ENCODE measurements at regions not wholly inside any gene's neighbourhood (a gene's known extent, or its start where the extent isn't known, plus 50 kb on each side); places are given as distances from the start of the nearest gene placed in this dataset.
A peak's percentile ranks its signal among the peaks of the same experiment; 100 is the strongest.
"Not testable (repeated sequence)": the region's sequence is repeated elsewhere in the genome, so short reads cannot be mapped to it uniquely, and the experiment has no call there.

GRCh38 chr5:96529559-96529958 lies 96.5 kb upstream of the PCSK1 start:
- no peak for DNase-seq

- no peak for DNase-seq
Measured at GRCh38 chr5:96530901-96531300, 97.9 kb upstream of the PCSK1 start.

- DNase-seq, result no peak
Measured at GRCh38 chr5:96533371-96533770, 100.3 kb upstream of the PCSK1 start.

GRCh38 chr5:96537386-96537785 lies 104.3 kb upstream of the PCSK1 start:
- DNase-seq, result peak; percentile 14 to 86

GRCh38 chr5:96538808-96539250 lies 105.8 kb upstream of the PCSK1 start:
- no peak for DNase-seq

GRCh38 chr5:96546120-96546519 lies 113.1 kb upstream of the PCSK1 start:
- no peak for DNase-seq

- DNase-seq, result no peak
Measured at GRCh38 chr5:96547486-96547885, 114.4 kb upstream of the PCSK1 start.

GRCh38 chr5:96548905-96549304 lies 113.3 kb upstream of the CAST start:
- no peak for DNase-seq

GRCh38 chr5:96560857-96561256 lies 101.3 kb upstream of the CAST start:
- not testable (repeated sequence) for DNase-seq

- DNase-seq, result peak; percentile 16 to 36
Measured at GRCh38 chr5:96562614-96563013, 99.6 kb upstream of the CAST start.

GRCh38 chr5:96563816-96564215 lies 98.4 kb upstream of the CAST start:
- no peak for DNase-seq

GRCh38 chr5:96565582-96566265 lies 96.5 kb upstream of the CAST start:
- peak in 1 of 2 experiments; percentile 32 for DNase-seq

GRCh38 chr5:96566833-96567587 lies 95.2 kb upstream of the CAST start:
- DNase-seq, result no peak

- DNase-seq, result no peak
Measured at GRCh38 chr5:96569332-96569731, 92.8 kb upstream of the CAST start.

GRCh38 chr5:96569770-96570169 lies 92.4 kb upstream of the CAST start:
- no peak for DNase-seq

GRCh38 chr5:96572864-96573512 lies 89.2 kb upstream of the CAST start:
- peak; percentile 62 to 84 for DNase-seq

GRCh38 chr5:96573513-96573894 lies 88.7 kb upstream of the CAST start:
- DNase-seq, result no peak

GRCh38 chr5:96576876-96577275 lies 85.3 kb upstream of the CAST start:
- no peak for DNase-seq

GRCh38 chr5:96577909-96578308 lies 84.3 kb upstream of the CAST start:
- no peak for DNase-seq

GRCh38 chr5:96579711-96580110 lies 82.5 kb upstream of the CAST start:
- no peak for DNase-seq

GRCh38 chr5:96582343-96582742 lies 79.8 kb upstream of the CAST start:
- DNase-seq, result no peak

- DNase-seq, result no peak
Measured at GRCh38 chr5:96584712-96585111, 77.5 kb upstream of the CAST start.

GRCh38 chr5:96588539-96588938 lies 73.6 kb upstream of the CAST start:
- no peak for DNase-seq

- DNase-seq, result no peak
Measured at GRCh38 chr5:96590796-96591195, 71.4 kb upstream of the CAST start.
